ENCODE measurements at regions not wholly inside any gene's neighbourhood (a gene's known extent, or its start where the extent isn't known, plus 50 kb on each side); places are given as distances from the start of the nearest gene placed in this dataset.

DNA sequence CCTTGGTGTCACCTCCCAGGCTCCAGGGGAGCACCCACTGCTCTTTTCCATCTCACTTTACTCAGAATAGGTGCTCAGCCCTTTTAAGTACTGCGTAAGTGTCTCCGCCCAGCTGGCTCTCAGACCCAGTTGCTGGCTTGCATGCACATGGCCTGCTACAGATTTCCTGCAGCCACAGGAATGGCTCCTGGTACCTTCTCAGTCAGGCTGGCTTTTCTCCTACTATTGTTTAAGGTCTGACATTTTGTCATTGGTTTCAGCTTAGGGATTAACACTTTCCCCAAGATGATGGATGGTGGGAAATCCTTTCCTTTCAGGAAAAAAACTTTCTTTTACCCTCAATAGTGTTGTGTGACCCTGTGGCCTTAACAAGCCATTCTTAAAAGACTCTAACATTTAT is 1652.3 kb upstream of the WWC1 start:
- TF ChIP-seq, protein P1, sequence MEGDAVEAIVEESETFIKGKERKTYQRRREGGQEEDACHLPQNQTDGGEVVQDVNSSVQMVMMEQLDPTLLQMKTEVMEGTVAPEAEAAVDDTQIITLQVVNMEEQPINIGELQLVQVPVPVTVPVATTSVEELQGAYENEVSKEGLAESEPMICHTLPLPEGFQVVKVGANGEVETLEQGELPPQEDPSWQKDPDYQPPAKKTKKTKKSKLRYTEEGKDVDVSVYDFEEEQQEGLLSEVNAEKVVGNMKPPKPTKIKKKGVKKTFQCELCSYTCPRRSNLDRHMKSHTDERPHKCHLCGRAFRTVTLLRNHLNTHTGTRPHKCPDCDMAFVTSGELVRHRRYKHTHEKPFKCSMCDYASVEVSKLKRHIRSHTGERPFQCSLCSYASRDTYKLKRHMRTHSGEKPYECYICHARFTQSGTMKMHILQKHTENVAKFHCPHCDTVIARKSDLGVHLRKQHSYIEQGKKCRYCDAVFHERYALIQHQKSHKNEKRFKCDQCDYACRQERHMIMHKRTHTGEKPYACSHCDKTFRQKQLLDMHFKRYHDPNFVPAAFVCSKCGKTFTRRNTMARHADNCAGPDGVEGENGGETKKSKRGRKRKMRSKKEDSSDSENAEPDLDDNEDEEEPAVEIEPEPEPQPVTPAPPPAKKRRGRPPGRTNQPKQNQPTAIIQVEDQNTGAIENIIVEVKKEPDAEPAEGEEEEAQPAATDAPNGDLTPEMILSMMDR (conservative IDR thresholded peaks at IDR 0.05; ENCODE audit: low read length) = no peak
- TF ChIP-seq EZH2phosphoT487 (IDR thresholded peaks at IDR 0.05; ENCODE audit: borderline replicate concordance, low read depth, low read length) = no peak
